ENCODE measurements at regions not wholly inside any gene's neighbourhood (a gene's known extent, or its start where the extent isn't known, plus 50 kb on each side); places are given as distances from the start of the nearest gene placed in this dataset.

DNA sequence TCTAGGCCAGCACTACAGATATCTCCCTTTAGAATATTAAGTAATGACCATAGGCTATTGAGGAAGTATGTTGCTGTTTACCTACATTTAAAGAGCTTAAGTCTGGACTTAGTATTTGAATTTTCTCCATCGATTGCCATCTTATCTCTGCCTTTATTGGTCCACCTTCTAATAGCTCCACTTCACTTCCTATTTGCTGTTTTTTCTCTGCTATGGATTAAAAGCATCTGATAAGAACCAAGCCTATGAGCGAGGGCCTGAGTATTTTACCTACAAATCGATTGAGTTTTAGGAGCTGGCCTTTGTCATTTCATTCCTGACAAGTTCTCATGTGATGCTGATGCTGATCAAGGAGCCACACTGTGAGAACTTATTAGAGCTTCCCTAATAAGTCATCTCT is 52.6 kb upstream of the AKAP13 start:
- Mint-ChIP-seq H3K9me3 (peaks cover 2% of the 10 kb centered on the region), H3K27me3 (no peaks in the 10 kb centered on the region), H3K36me3 (peaks cover 3% of the 10 kb centered on the region), H3K4me1 (peaks cover 52% of the 10 kb centered on the region), H3K4me3 (peak overlapping the region; percentile 77), H3K27ac (peak overlapping the region; percentile 94)
- no peak for ATAC-seq (ENCODE audit: low read depth)
- no peak for DNase-seq (ENCODE audit: low spot score in 2 of 2)

DNA sequence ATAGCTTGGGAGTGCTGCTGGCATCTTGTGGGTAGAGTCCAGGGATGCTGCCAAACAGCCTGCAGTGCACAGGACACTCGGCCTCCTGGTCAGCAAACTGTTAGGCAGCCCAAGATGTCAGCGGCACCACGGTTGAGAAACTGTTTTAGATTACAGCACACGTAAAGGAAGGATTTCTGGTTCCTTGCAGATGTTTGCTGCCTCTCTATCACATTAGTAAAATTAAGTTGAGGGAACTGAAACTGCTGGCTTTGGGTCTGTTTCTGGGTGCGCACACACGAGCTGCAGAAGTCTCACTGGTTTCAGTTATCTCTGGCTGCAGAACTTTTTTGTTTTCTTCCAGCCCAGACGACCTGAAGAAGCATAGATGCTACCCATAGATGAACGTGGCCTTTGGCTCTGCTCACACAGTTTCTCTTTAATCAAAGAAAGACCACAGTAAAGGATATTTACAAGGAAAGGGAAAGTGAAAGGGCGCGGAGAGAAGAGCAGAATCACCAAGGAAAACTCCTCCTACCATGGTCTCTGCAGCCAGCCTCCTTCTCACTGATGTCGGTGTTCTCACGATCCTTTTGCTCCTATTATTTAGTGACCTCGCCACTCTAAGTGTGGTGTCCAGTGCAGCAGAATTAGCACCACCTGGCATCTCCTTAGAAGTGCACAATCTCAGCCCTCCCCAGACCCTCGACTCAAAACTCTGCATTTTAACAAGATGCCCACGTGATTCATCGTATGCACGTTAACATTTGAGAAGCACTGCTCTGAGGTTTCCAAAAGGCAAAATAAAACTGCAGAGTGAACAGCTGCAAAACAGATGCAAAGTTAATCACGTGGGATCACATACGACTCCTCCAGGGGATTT is 50.6 kb upstream of the AKAP13 start:
- H3K9me3 Mint-ChIP-seq: no peaks in the 10 kb centered on the region
- peaks cover 55% of the 10 kb centered on the region for H3K4me1 Mint-ChIP-seq
- DNase-seq (ENCODE audit: low spot score in 2 of 2): peak; percentile 52 to 71
- peak overlapping the region; percentile 94 for H3K27ac Mint-ChIP-seq
- no peaks in the 10 kb centered on the region for H3K27me3 Mint-ChIP-seq
- no peaks in the 10 kb centered on the region for H3K36me3 Mint-ChIP-seq
- H3K4me3 Mint-ChIP-seq: peak overlapping the region; percentile 94
- ATAC-seq (ENCODE audit: low read depth): peak; percentile 78
